ENCODE measurements at regions not wholly inside any gene's neighbourhood (a gene's known extent, or its start where the extent isn't known, plus 50 kb on each side); places are given as distances from the start of the nearest gene placed in this dataset.
A peak's percentile ranks its signal among the peaks of the same experiment; 100 is the strongest.

DNA sequence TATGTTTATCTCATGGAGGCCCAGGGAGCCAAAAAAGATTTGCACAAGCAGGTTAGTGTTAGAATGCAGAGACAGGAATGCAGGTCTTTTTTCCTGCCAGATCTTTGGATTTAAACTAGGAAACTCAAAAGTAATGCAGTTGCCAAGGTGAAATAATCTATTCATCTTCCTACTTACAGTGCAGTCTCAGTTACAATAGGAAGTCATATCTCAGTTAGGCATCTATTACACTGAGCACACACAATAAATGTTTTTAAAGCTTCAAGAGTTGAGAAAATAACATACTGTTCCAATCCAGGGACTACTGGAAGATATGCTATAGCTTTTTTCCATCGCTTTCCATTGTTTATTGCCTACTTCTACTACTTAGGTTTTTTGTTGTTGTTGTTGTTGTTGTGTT, 279.3 kb upstream of the E2F7 start:
- POLR2A ChIA-PET: no interaction called here
- H3K27me3 Mint-ChIP-seq (ENCODE audit: insufficient read depth, unreplicated experiment): no peaks in the 10 kb centered on the region
- no TSS peak for BruUV-seq (replicated peaks)

DNA sequence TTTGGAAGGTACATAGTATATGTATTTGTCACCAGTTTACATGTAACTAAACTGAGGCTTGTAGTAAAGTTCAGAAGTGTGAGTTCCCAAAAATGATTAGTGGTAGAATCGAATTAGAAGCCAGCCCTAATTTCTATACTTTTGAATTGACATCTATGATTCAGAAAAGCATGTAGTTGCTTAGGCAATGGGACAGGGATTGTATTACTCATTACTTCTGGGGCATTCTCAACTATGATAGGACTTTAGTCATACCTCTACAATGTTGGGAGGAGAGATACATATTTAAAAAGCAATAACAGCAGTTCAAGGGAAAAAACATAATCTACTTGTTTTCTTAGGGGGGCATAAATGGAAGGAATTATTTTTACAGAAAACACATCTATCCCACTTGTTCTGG, 277.9 kb upstream of the E2F7 start:
- intact Hi-C loops (cut with micrococcal nuclease): no loop called here
- Mint-ChIP-seq H3K27ac (ENCODE audit: low read depth, unreplicated experiment) (no peak overlapping the region), H3K27me3 (ENCODE audit: insufficient read depth, unreplicated experiment) (no peaks in the 10 kb centered on the region), H3K9me3 (ENCODE audit: unreplicated experiment) (no peaks in the 10 kb centered on the region), H3K4me3 (ENCODE audit: unreplicated experiment) (no peak overlapping the region), H3K4me1 (ENCODE audit: insufficient read depth, unreplicated experiment) (peaks cover 12% of the 10 kb centered on the region), H3K36me3 (ENCODE audit: insufficient read depth, unreplicated experiment) (no peaks in the 10 kb centered on the region)
- TF ChIP-seq, protein P1, sequence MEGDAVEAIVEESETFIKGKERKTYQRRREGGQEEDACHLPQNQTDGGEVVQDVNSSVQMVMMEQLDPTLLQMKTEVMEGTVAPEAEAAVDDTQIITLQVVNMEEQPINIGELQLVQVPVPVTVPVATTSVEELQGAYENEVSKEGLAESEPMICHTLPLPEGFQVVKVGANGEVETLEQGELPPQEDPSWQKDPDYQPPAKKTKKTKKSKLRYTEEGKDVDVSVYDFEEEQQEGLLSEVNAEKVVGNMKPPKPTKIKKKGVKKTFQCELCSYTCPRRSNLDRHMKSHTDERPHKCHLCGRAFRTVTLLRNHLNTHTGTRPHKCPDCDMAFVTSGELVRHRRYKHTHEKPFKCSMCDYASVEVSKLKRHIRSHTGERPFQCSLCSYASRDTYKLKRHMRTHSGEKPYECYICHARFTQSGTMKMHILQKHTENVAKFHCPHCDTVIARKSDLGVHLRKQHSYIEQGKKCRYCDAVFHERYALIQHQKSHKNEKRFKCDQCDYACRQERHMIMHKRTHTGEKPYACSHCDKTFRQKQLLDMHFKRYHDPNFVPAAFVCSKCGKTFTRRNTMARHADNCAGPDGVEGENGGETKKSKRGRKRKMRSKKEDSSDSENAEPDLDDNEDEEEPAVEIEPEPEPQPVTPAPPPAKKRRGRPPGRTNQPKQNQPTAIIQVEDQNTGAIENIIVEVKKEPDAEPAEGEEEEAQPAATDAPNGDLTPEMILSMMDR (IDR thresholded peaks at IDR 0.05; ENCODE audit: unreplicated experiment): no peak
- no TSS peak for BruUV-seq (replicated peaks)
- CTCF ChIA-PET: no interaction called here
- POLR2A ChIA-PET: interaction anchor here (0.6 to 0.7 kb wide), 2 partner anchors 94 to 111 kb away, joined by 3 read pairs; no protein-coding TSS in a partner anchor
- DNase-seq (ENCODE audit: unreplicated experiment): peak; percentile 44

More for the DNA sequence above, 279.3 kb upstream of the E2F7 start:
- Mint-ChIP-seq H3K4me3 (ENCODE audit: unreplicated experiment) (no peak overlapping the region), H3K9me3 (ENCODE audit: unreplicated experiment) (no peaks in the 10 kb centered on the region), H3K27ac (ENCODE audit: low read depth, unreplicated experiment) (no peak overlapping the region), H3K36me3 (ENCODE audit: insufficient read depth, unreplicated experiment) (no peaks in the 10 kb centered on the region), H3K4me1 (ENCODE audit: insufficient read depth, unreplicated experiment) (peaks cover 9% of the 10 kb centered on the region)
- intact Hi-C loops (cut with micrococcal nuclease): no loop called here
- TF ChIP-seq, protein P1 (IDR thresholded peaks at IDR 0.05; ENCODE audit: unreplicated experiment): no peak
- DNase-seq (ENCODE audit: unreplicated experiment): no peak
- CTCF ChIA-PET: interaction anchor here (0.7 kb wide), 1 partner anchor 278 kb away, joined by 3 read pairs; no protein-coding TSS in a partner anchor

DNA sequence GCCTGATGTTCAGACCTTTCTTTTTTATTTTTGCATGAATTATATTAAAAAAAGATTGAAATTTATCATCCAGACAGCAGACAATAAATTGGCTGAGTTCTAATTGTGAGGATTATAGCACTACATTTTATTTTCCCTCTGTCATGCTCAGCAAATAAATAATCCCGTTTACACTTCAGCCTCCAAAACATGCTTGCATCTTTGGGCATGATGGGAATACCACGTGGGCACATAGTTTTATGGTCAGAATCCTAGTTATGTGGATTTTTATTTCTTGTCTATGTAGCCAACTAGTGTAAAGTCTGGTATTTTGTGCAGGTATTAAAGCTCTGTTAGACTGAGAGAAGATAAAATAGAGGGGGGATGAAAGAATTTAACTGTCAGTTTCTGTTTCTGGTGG, 276.9 kb upstream of the E2F7 start:
- Mint-ChIP-seq H3K27ac (ENCODE audit: low read depth, unreplicated experiment) (no peak overlapping the region), H3K36me3 (ENCODE audit: insufficient read depth, unreplicated experiment) (no peaks in the 10 kb centered on the region), H3K27me3 (ENCODE audit: insufficient read depth, unreplicated experiment) (no peaks in the 10 kb centered on the region), H3K9me3 (ENCODE audit: unreplicated experiment) (no peaks in the 10 kb centered on the region), H3K4me3 (ENCODE audit: unreplicated experiment) (no peak overlapping the region), H3K4me1 (ENCODE audit: insufficient read depth, unreplicated experiment) (peaks cover 12% of the 10 kb centered on the region)
- DNase-seq (ENCODE audit: unreplicated experiment): no peak
- POLR2A ChIA-PET: interaction anchor here (0.8 kb wide), 1 partner anchor 14 kb away, joined by 3 read pairs; no protein-coding TSS in a partner anchor
- TF ChIP-seq, protein P1 (IDR thresholded peaks at IDR 0.05; ENCODE audit: unreplicated experiment): no peak
- BruUV-seq (replicated peaks): no TSS peak
- CTCF ChIA-PET: interaction anchor here (0.7 kb wide), 1 partner anchor 17 kb away, joined by 4 read pairs; no protein-coding TSS in a partner anchor
- intact Hi-C loops (cut with micrococcal nuclease): no loop called here

DNA sequence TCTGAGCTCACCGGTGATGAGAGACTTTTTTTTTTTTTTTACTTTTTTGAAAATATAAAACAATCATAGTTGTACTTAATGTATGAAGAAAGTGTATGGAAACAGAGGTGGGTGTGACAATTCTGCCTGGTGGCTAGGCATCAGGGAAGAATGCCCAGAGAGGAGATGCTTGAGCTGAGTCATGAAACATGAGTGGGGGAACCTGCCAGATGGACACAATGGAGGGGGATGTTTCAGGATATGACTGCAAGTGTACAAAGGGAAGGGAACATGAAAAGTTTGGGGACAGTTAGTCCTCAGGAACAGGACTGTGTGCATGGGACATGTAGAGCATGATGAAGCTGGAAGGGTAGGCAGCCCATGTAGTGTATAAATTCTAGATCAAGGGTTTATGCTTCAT, 274.2 kb upstream of the E2F7 start:
- no peaks in the 10 kb centered on the region for H3K36me3 Mint-ChIP-seq (ENCODE audit: insufficient read depth, unreplicated experiment)
- intact Hi-C loops (cut with micrococcal nuclease): no loop called here
- H3K9me3 Mint-ChIP-seq (ENCODE audit: unreplicated experiment): no peaks in the 10 kb centered on the region
- ChIA-PET CTCF (interaction anchor here (0.6 to 2.9 kb wide), 4 partner anchors 15 to 584 kb away, joined by 3 to 9 read pairs (median 5); no protein-coding TSS in a partner anchor), POLR2A (interaction anchor here (1.2 kb wide), 1 partner anchor 10 kb away, joined by 3 read pairs; no protein-coding TSS in a partner anchor)
- no peak overlapping the region for H3K27ac Mint-ChIP-seq (ENCODE audit: low read depth, unreplicated experiment)
- DNase-seq (ENCODE audit: unreplicated experiment): peak; percentile 44
- H3K4me3 Mint-ChIP-seq (ENCODE audit: unreplicated experiment): no peak overlapping the region
- peaks cover 12% of the 10 kb centered on the region for H3K4me1 Mint-ChIP-seq (ENCODE audit: insufficient read depth, unreplicated experiment)
- no peaks in the 10 kb centered on the region for H3K27me3 Mint-ChIP-seq (ENCODE audit: insufficient read depth, unreplicated experiment)
- no TSS peak for BruUV-seq (replicated peaks)
- TF ChIP-seq, protein P1 (IDR thresholded peaks at IDR 0.05; ENCODE audit: unreplicated experiment): no peak
